ENCODE measurements at regions not wholly inside any gene's neighbourhood (a gene's known extent, or its start where the extent isn't known, plus 50 kb on each side); places are given as distances from the start of the nearest gene placed in this dataset.

- TF ChIP-seq, protein P1, sequence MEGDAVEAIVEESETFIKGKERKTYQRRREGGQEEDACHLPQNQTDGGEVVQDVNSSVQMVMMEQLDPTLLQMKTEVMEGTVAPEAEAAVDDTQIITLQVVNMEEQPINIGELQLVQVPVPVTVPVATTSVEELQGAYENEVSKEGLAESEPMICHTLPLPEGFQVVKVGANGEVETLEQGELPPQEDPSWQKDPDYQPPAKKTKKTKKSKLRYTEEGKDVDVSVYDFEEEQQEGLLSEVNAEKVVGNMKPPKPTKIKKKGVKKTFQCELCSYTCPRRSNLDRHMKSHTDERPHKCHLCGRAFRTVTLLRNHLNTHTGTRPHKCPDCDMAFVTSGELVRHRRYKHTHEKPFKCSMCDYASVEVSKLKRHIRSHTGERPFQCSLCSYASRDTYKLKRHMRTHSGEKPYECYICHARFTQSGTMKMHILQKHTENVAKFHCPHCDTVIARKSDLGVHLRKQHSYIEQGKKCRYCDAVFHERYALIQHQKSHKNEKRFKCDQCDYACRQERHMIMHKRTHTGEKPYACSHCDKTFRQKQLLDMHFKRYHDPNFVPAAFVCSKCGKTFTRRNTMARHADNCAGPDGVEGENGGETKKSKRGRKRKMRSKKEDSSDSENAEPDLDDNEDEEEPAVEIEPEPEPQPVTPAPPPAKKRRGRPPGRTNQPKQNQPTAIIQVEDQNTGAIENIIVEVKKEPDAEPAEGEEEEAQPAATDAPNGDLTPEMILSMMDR (IDR thresholded peaks at IDR 0.05; ENCODE audit: low read depth, low read length) = no peak
- TF ChIP-seq POLR2A (IDR thresholded peaks at IDR 0.05; ENCODE audit: extremely low read depth, insufficient read length) (no peak), MYC (IDR thresholded peaks at IDR 0.05; ENCODE audit: low read depth, low read length) (no peak)
Measured at GRCh38 chr1:218717575-218717974, 372.4 kb downstream of the TGFB2 start.

All from NB4 (cell line).